Parathyroid adenoma (tissue), 2 donors: ENCODE measurements at regions not wholly inside any gene's neighbourhood (a gene's known extent, or its start where the extent isn't known, plus 50 kb on each side); places are given as distances from the start of the nearest gene placed in this dataset.
"Not testable (repeated sequence)": the region's sequence is repeated elsewhere in the genome, so short reads cannot be mapped to it uniquely, and the experiment has no call there.

Experiments
- H2AFZ ChIP-seq: fragments of 300-600 bp; sonication (generic); one replicate; pipeline ENCODE4 v1.7.0; 2017; ENCODE audit warnings: antibody characterized with exemption, mild to moderate bottlenecking
- H3K27ac ChIP-seq: fragments of 300-600 bp; sonication (generic); one replicate; pipeline ENCODE4 v1.7.0; 2017
- H3K27me3 ChIP-seq: fragments of 300-600 bp; sonication (generic); one replicate; pipeline ENCODE4 v1.7.0; 2017; ENCODE audit warnings: low read length; ENCODE audit not compliant: control insufficient read depth, insufficient read depth
- H3K36me3 ChIP-seq: fragments of 300-600 bp; sonication (generic); one replicate; pipeline ENCODE4 v1.7.0; 2017; ENCODE audit warnings: low read length; ENCODE audit not compliant: control insufficient read depth, insufficient read depth
- H3K4me1 ChIP-seq: fragments of 300-600 bp; sonication (generic); one replicate; pipeline ENCODE4 v1.7.0; 2017; ENCODE audit warnings: control low read depth
- H3K4me2 ChIP-seq: fragments of 300-600 bp; sonication (generic); one replicate; pipeline ENCODE4 v1.7.0; 2017; ENCODE audit warnings: low read length
- H3K4me3 ChIP-seq: fragments of 300-600 bp; sonication (generic); one replicate; pipeline ENCODE4 v1.7.0; 2017; ENCODE audit warnings: low read depth, low read length
- H3K79me2 ChIP-seq: fragments of 300-600 bp; sonication (generic); one replicate; pipeline ENCODE4 v1.7.0; 2017; ENCODE audit warnings: control low read depth
- H3K9ac ChIP-seq: fragments of 300-600 bp; sonication (generic); one replicate; pipeline ENCODE4 v1.7.0; 2017; ENCODE audit warnings: mild to moderate bottlenecking
- H3K9me3 ChIP-seq: fragments of 300-600 bp; sonication (generic); one replicate; pipeline ENCODE4 v1.7.0; 2017; ENCODE audit warnings: low read length; ENCODE audit not compliant: control insufficient read depth
- TF ChIP-seq, protein P1 (sequence below): fragments of 300-600 bp; sonication (generic); IDR thresholded peaks from one replicate; pipeline ENCODE4 v1.7.0; 2017; ENCODE audit warnings: antibody characterized with exemption, mild to moderate bottlenecking
- donor health status: primary hyperparathyroidism.

DNA sequence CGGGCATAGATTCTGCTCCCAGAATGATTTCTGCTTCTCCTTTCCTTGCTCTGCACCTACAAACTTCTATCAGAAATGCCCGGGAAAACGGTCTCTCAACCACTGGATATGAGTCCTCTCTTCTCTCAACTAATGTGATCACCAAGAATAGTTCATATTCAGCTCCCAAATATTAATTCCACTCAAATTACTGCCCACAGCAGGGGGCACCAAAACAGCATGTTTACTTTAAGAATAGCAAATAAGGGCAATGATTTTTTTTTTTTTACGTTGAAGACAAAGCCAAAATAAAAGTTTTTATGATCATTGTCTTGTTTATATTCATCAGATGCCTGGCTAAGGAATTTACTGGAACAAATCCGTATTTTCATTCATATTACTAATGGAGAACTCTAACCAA is 94.9 kb upstream of the PRSS1 start:
- Histone ChIP-seq H3K27ac (no peak overlapping the region), H3K4me1 (no peaks in the 10 kb centered on the region), H3K79me2 (no peaks in the 10 kb centered on the region), H3K9ac (no peak overlapping the region), H3K4me3 (no peak overlapping the region), H3K9me3 (no peaks in the 10 kb centered on the region), H2AFZ (no peak overlapping the region), H3K27me3 (no peaks in the 10 kb centered on the region), H3K4me2 (no peak overlapping the region), H3K36me3 (no peaks in the 10 kb centered on the region)
- TF ChIP-seq, protein P1, sequence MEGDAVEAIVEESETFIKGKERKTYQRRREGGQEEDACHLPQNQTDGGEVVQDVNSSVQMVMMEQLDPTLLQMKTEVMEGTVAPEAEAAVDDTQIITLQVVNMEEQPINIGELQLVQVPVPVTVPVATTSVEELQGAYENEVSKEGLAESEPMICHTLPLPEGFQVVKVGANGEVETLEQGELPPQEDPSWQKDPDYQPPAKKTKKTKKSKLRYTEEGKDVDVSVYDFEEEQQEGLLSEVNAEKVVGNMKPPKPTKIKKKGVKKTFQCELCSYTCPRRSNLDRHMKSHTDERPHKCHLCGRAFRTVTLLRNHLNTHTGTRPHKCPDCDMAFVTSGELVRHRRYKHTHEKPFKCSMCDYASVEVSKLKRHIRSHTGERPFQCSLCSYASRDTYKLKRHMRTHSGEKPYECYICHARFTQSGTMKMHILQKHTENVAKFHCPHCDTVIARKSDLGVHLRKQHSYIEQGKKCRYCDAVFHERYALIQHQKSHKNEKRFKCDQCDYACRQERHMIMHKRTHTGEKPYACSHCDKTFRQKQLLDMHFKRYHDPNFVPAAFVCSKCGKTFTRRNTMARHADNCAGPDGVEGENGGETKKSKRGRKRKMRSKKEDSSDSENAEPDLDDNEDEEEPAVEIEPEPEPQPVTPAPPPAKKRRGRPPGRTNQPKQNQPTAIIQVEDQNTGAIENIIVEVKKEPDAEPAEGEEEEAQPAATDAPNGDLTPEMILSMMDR: no peak

DNA sequence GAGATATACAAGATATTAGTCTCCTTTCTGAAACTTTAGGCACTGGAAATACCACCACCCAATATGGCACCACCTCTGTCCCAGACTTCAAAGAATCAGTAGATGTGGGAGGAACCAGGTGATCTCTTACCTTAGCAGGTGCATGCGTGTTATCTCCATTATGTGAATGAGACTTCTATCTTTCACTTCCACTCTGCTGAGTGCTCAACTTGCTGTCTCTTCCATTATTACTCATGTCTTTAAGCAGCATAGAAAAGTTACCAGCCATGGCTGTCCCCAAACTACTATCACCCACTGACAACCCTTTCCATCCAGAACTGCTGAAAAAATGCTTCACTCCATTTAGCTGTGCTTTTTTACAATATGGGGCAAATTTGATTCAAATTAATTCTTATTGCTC is 101.5 kb upstream of the PRSS1 start:
- no peaks in the 10 kb centered on the region for H3K9me3 ChIP-seq
- TF ChIP-seq, protein P1: no peak
- no peak overlapping the region for H3K9ac ChIP-seq
- no peak overlapping the region for H2AFZ ChIP-seq
- no peaks in the 10 kb centered on the region for H3K4me1 ChIP-seq
- no peak overlapping the region for H3K27ac ChIP-seq
- no peak overlapping the region for H3K4me3 ChIP-seq
- H3K4me2 ChIP-seq: no peak overlapping the region
- no peaks in the 10 kb centered on the region for H3K27me3 ChIP-seq
- no peaks in the 10 kb centered on the region for H3K79me2 ChIP-seq
- no peaks in the 10 kb centered on the region for H3K36me3 ChIP-seq

DNA sequence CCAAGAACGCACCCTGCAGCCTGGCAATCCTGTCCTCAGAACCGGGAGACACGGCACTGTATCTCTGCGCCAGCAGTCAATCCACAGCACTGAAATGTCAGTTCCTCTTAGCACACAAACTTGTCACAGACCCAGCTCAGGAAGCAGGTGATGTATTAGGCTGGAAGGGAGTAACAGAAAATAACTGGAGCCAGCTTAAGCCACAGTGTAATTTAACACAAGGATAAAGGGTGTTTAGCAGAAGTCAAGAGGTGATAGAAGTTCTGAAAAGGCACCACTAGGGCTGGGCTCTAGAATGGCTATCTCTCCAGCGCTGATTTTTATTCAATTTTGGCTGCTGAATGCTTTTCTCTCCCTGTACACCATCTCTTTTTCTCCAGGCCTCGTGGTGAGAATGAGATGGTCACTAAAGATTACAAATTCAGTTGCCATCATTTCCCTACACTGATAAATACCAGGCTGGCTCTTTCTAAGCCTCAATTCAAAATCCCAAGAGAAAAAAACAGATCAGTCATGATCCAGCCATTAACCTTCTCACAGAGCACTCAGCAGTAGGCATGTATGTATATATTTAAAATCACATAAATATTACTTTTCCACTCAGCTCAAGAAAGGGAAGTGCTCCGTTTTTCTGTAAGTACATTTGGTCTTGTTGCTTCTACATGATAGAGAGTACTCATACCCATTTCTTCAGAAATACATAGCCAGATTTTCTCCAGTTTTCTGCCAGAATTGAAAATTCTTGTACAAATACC is 102.7 kb upstream of the PRSS1 start:
- H3K27ac ChIP-seq: no peak overlapping the region
- H3K4me3 ChIP-seq: no peak overlapping the region
- no peaks in the 10 kb centered on the region for H3K36me3 ChIP-seq
- H3K79me2 ChIP-seq: no peaks in the 10 kb centered on the region
- H3K4me2 ChIP-seq: no peak overlapping the region
- H2AFZ ChIP-seq: no peak overlapping the region
- H3K9ac ChIP-seq: no peak overlapping the region
- H3K4me1 ChIP-seq: no peaks in the 10 kb centered on the region
- H3K9me3 ChIP-seq: no peaks in the 10 kb centered on the region
- TF ChIP-seq, protein P1: no peak
- no peaks in the 10 kb centered on the region for H3K27me3 ChIP-seq

DNA sequence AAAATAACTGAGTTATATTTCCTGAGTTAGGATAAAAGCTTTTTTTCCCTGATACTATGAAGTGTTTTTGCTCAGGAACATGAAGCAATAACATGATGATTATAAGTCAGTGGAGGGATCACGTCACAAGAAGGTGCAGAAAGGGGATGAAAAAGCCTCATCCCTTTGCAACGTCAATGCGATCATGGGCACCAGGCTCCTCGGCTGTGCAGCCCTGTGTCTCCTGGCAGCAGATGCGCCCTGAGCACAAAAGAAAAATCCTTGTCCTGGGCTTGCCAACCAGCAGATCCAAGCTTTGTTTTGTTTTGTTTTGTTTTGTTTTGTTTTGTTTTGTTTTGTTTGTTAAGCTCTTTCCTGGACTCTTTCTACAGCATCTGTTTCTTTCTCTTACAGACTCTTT is 103.5 kb upstream of the PRSS1 start:
- H3K79me2 ChIP-seq: no peaks in the 10 kb centered on the region
- no peaks in the 10 kb centered on the region for H3K4me1 ChIP-seq
- no peaks in the 10 kb centered on the region for H3K36me3 ChIP-seq
- no peak overlapping the region for H2AFZ ChIP-seq
- H3K4me3 ChIP-seq: no peak overlapping the region
- no peaks in the 10 kb centered on the region for H3K9me3 ChIP-seq
- no peak overlapping the region for H3K9ac ChIP-seq
- TF ChIP-seq, protein P1: no peak
- no peaks in the 10 kb centered on the region for H3K27me3 ChIP-seq
- no peak overlapping the region for H3K27ac ChIP-seq
- no peak overlapping the region for H3K4me2 ChIP-seq

DNA sequence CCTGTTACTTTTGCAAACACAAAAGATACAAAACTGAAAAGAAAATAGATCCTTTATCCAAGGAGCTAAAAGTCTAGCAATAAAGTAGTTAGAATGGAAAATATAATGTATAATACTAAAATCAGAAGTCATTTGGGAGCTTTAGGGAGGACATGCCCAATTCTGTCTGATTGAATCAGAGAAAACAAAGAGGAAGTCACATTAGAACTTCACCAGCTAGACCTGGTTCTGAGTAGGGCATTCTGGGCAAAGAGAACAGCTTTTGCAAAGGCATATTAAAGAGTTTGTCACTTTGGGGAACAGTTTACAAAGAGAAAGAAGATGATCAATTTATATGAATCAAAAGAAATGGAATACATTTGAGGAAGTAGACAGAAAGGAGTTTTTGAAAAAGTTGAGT is 107.0 kb upstream of the PRSS1 start:
- no peak overlapping the region for H3K27ac ChIP-seq
- TF ChIP-seq, protein P1: no peak
- H3K4me2 ChIP-seq: no peak overlapping the region
- H3K36me3 ChIP-seq: no peaks in the 10 kb centered on the region
- no peaks in the 10 kb centered on the region for H3K4me1 ChIP-seq
- H3K9ac ChIP-seq: no peak overlapping the region
- no peak overlapping the region for H3K4me3 ChIP-seq
- H3K79me2 ChIP-seq: no peaks in the 10 kb centered on the region
- H3K27me3 ChIP-seq: no peaks in the 10 kb centered on the region
- H2AFZ ChIP-seq: no peak overlapping the region
- H3K9me3 ChIP-seq: no peaks in the 10 kb centered on the region

DNA sequence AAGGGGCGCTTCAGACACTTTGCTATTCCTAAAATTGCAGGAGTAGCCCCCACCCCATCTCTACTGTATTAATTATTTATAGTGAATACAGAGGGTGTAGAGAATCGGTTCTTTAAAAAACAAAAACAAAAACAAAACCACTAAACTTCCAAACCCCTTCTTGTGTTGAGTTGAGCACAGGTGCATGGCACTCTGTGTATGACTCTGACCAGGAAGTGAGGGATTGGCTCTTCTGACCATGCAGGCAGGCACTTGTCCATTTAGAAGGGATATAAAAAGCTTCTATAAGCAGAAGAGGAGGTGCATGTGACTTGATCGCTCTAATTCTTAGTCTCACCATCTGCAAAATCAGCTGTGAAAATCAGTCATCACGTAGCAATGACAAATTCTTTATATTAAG is 108.0 kb upstream of the PRSS1 start:
- not testable (repeated sequence) for H3K27ac ChIP-seq, H3K9ac ChIP-seq, H3K9me3 ChIP-seq

More for the DNA sequence above, 108.0 kb upstream of the PRSS1 start:
- H3K4me2 ChIP-seq, H2AFZ ChIP-seq, H3K27me3 ChIP-seq, H3K4me1 ChIP-seq, H3K79me2 ChIP-seq, H3K4me3 ChIP-seq, H3K36me3 ChIP-seq: not testable (repeated sequence)
